ENCODE measurements at regions not wholly inside any gene's neighbourhood (a gene's known extent, or its start where the extent isn't known, plus 50 kb on each side); places are given as distances from the start of the nearest gene placed in this dataset.

- no peaks in the 10 kb centered on the region for H3F3A ChIP-seq (ENCODE audit: low read depth)
- H3K9me2 ChIP-seq (replicated peaks; ENCODE audit: low read depth, low read length): no peaks in the 10 kb centered on the region
- no peaks in the 10 kb centered on the region for H3K79me2 ChIP-seq (ENCODE audit: insufficient read depth, low read length)
- H4K20me1 ChIP-seq (ENCODE audit: insufficient read depth, low read length, poor library complexity, severe bottlenecking): no peaks in the 10 kb centered on the region
- H3K36me3 ChIP-seq (ENCODE audit: insufficient read depth, low read length): no peaks in the 10 kb centered on the region
- no peaks in the 10 kb centered on the region for H3K27me3 ChIP-seq (ENCODE audit: insufficient read depth, low read length, poor library complexity, severe bottlenecking)
- no peak overlapping the region for H3K4me3 ChIP-seq (ENCODE audit: low read length, poor library complexity, severe bottlenecking)
- H3K4me2 ChIP-seq (ENCODE audit: low read depth, low read length, poor library complexity, severe bottlenecking): no peak overlapping the region
- H3K4me1 ChIP-seq (ENCODE audit: insufficient read depth, low read length, poor library complexity, severe bottlenecking): peaks cover 7% of the 10 kb centered on the region
- H2AFZ ChIP-seq (ENCODE audit: low read length): 0 out of 2 replicates have a peak overlapping the region, but pooled peaks have one; percentile 11
- no peaks in the 10 kb centered on the region for H3K9me3 ChIP-seq (ENCODE audit: insufficient read depth, low read depth, low read length)
- H3K9ac ChIP-seq (ENCODE audit: low read depth, low read length, poor library complexity, severe bottlenecking): no peak overlapping the region
- TF ChIP-seq CTCF (conservative IDR thresholded peaks at IDR 0.05; ENCODE audit: low read length) (no peak), EZH2phosphoT487 (IDR thresholded peaks at IDR 0.05; ENCODE audit: borderline replicate concordance) (no peak)
These were observed 379.0 kb upstream of the CRIM1 start for GRCh38 chr2:35976611-35977010.

- Histone ChIP-seq H3K9me3 (ENCODE audit: insufficient read depth, low read depth, low read length) (no peaks in the 10 kb centered on the region), H3K79me2 (ENCODE audit: insufficient read depth, low read length) (no peaks in the 10 kb centered on the region), H3K4me2 (ENCODE audit: low read depth, low read length, poor library complexity, severe bottlenecking) (no peak overlapping the region), H3K36me3 (ENCODE audit: insufficient read depth, low read length) (no peaks in the 10 kb centered on the region), H3K9ac (ENCODE audit: low read depth, low read length, poor library complexity, severe bottlenecking) (no peak overlapping the region), H3K27me3 (ENCODE audit: insufficient read depth, low read length, poor library complexity, severe bottlenecking) (no peaks in the 10 kb centered on the region), H2AFZ (ENCODE audit: low read length) (no peak overlapping the region), H4K20me1 (ENCODE audit: insufficient read depth, low read length, poor library complexity, severe bottlenecking) (no peaks in the 10 kb centered on the region), H3K9me2 (replicated peaks; ENCODE audit: low read depth, low read length) (no peaks in the 10 kb centered on the region), H3K4me1 (ENCODE audit: insufficient read depth, low read length, poor library complexity, severe bottlenecking) (peaks cover 7% of the 10 kb centered on the region), H3K4me3 (ENCODE audit: low read length, poor library complexity, severe bottlenecking) (no peak overlapping the region), H3F3A (ENCODE audit: low read depth) (no peaks in the 10 kb centered on the region)
- TF ChIP-seq EZH2phosphoT487 (IDR thresholded peaks at IDR 0.05; ENCODE audit: borderline replicate concordance) (no peak), CTCF (conservative IDR thresholded peaks at IDR 0.05; ENCODE audit: low read length) (no peak)
These were observed 381.8 kb upstream of the CRIM1 start for GRCh38 chr2:35973737-35974132.

- H3K9me2 ChIP-seq (replicated peaks; ENCODE audit: low read depth, low read length): no peaks in the 10 kb centered on the region
- H2AFZ ChIP-seq (ENCODE audit: low read length): 0 out of 2 replicates have a peak overlapping the region, but pooled peaks have one; percentile 8
- no peak overlapping the region for H3K4me3 ChIP-seq (ENCODE audit: low read length, poor library complexity, severe bottlenecking)
- H3K9ac ChIP-seq (ENCODE audit: low read depth, low read length, poor library complexity, severe bottlenecking): no peak overlapping the region
- peaks cover 5% of the 10 kb centered on the region for H3K4me1 ChIP-seq (ENCODE audit: insufficient read depth, low read length, poor library complexity, severe bottlenecking)
- H3K4me2 ChIP-seq (ENCODE audit: low read depth, low read length, poor library complexity, severe bottlenecking): no peak overlapping the region
- H3K36me3 ChIP-seq (ENCODE audit: insufficient read depth, low read length): no peaks in the 10 kb centered on the region
- TF ChIP-seq EZH2phosphoT487 (IDR thresholded peaks at IDR 0.05; ENCODE audit: borderline replicate concordance) (no peak), CTCF (conservative IDR thresholded peaks at IDR 0.05; ENCODE audit: low read length) (peak; percentile 87)
- no peaks in the 10 kb centered on the region for H3K9me3 ChIP-seq (ENCODE audit: insufficient read depth, low read depth, low read length)
- no peaks in the 10 kb centered on the region for H3K27me3 ChIP-seq (ENCODE audit: insufficient read depth, low read length, poor library complexity, severe bottlenecking)
- no peaks in the 10 kb centered on the region for H3K79me2 ChIP-seq (ENCODE audit: insufficient read depth, low read length)
- H4K20me1 ChIP-seq (ENCODE audit: insufficient read depth, low read length, poor library complexity, severe bottlenecking): no peaks in the 10 kb centered on the region
- H3F3A ChIP-seq (ENCODE audit: low read depth): no peaks in the 10 kb centered on the region
These were observed 382.3 kb upstream of the CRIM1 start for GRCh38 chr2:35973132-35973736.
